A673 (cell line): ENCODE measurements at regions not wholly inside any gene's neighbourhood (a gene's known extent, or its start where the extent isn't known, plus 50 kb on each side); places are given as distances from the start of the nearest gene placed in this dataset.

ENCODE experiments used
- EZH2 ChIP-seq: fragments of 200-600 bp; sonication (generic); IDR thresholded peaks from 2 replicates; pipeline ENCODE4 v1.6.1; 2017; ENCODE audit warnings: borderline replicate concordance, low read depth, mild to moderate bottlenecking, mixed read lengths, antibody characterized with exemption, low read length; ENCODE audit not compliant: poor library complexity, severe bottlenecking
- TF ChIP-seq, protein P1 (sequence below): fragments of 300-800, 200-600 bp; sonication (generic); conservative IDR thresholded peaks from 2 replicates; pipeline ENCODE4 v1.5.1; 2017; ENCODE audit warnings: low read depth, mild to moderate bottlenecking, antibody characterized with exemption, low read length, moderate library complexity, mixed read lengths

DNA sequence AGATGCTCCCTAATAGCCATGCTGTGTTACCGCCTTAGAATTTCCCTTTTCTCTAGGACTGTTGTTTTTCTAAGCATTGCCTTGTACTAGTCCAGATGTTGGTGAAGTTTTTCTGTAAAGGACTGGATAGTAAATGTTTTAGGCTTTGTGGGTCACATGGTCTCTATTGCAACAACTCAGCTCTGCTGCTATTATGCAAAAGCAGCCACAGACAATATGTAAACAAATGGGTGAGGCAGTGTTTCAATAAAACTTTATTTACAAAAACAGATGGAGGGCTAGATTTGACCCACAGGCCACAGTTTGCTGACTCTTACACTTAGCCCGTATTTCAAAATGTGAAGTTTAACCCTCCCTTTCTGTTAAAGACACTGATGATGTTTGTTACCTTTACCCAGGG lies 207.6 kb upstream of the MYLIP start:
- TF ChIP-seq, protein P1, sequence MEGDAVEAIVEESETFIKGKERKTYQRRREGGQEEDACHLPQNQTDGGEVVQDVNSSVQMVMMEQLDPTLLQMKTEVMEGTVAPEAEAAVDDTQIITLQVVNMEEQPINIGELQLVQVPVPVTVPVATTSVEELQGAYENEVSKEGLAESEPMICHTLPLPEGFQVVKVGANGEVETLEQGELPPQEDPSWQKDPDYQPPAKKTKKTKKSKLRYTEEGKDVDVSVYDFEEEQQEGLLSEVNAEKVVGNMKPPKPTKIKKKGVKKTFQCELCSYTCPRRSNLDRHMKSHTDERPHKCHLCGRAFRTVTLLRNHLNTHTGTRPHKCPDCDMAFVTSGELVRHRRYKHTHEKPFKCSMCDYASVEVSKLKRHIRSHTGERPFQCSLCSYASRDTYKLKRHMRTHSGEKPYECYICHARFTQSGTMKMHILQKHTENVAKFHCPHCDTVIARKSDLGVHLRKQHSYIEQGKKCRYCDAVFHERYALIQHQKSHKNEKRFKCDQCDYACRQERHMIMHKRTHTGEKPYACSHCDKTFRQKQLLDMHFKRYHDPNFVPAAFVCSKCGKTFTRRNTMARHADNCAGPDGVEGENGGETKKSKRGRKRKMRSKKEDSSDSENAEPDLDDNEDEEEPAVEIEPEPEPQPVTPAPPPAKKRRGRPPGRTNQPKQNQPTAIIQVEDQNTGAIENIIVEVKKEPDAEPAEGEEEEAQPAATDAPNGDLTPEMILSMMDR: no peak
- no peak for TF ChIP-seq EZH2
